SJCRH30 (cell line): ENCODE measurements at regions not wholly inside any gene's neighbourhood (a gene's known extent, or its start where the extent isn't known, plus 50 kb on each side); places are given as distances from the start of the nearest gene placed in this dataset.

Source experiments
- DNase-seq, 2 experiments: peaks; one replicate each; pipeline ENCODE4 v3.0.0-alpha.2; 2015 to 2020
- H3K27ac ChIP-seq: fragments of 250-450 bp; sonication (Bioruptor Pico); 2 replicates; pipeline ENCODE4 v1.5.1; 2020; ENCODE audit warnings: mild to moderate bottlenecking, moderate library complexity
- H3K27me3 ChIP-seq: fragments of 250-450 bp; sonication (Bioruptor Pico); 2 replicates; pipeline ENCODE4 v1.5.1; 2020; ENCODE audit warnings: mild to moderate bottlenecking, moderate library complexity
- H3K36me3 ChIP-seq: fragments of 250-450 bp; sonication (Bioruptor Pico); 2 replicates; pipeline ENCODE4 v1.5.1; 2020; ENCODE audit warnings: mild to moderate bottlenecking, moderate library complexity
- H3K4me1 ChIP-seq: fragments of 250-450 bp; sonication (Bioruptor Pico); 2 replicates; pipeline ENCODE4 v1.5.1; 2020; ENCODE audit warnings: mild to moderate bottlenecking, moderate library complexity
- H3K4me3 ChIP-seq: fragments of 250-450 bp; sonication (Bioruptor Pico); 2 replicates; pipeline ENCODE4 v1.5.1; 2020; ENCODE audit warnings: mild to moderate bottlenecking, moderate library complexity
- H3K9me3 ChIP-seq: fragments of 250-450 bp; sonication (Bioruptor Pico); replicated peaks from 2 replicates; pipeline ENCODE4 v1.5.1; 2020; ENCODE audit warnings: mild to moderate bottlenecking, moderate library complexity

DNA sequence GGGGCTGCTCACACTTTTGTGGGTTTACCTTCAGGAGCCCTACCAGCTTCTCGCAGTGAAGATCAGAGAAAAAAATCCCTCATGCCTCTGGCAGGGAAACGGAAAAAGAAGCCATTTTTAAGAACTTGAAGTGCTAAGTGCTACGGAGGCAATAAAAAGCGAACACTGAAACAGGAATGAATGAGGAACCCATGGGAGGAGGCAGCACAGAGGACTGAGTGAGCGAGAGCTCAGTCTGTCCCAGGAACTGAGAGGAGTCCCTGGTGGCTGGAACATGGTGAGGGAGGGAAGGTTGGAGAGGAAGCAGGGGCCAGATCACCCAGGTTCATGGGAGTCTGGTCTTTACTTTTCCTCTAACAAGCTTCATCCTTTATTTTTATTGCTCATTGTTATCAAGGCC, 228.1 kb upstream of the PROK2 start:
- no peaks in the 10 kb centered on the region for H3K36me3 ChIP-seq
- no peak overlapping the region for H3K4me3 ChIP-seq
- H3K27ac ChIP-seq, result no peak overlapping the region
- H3K27me3 ChIP-seq, result no peaks in the 10 kb centered on the region
- DNase-seq, result no peak
- no peaks in the 10 kb centered on the region for H3K9me3 ChIP-seq
- no peaks in the 10 kb centered on the region for H3K4me1 ChIP-seq

DNA sequence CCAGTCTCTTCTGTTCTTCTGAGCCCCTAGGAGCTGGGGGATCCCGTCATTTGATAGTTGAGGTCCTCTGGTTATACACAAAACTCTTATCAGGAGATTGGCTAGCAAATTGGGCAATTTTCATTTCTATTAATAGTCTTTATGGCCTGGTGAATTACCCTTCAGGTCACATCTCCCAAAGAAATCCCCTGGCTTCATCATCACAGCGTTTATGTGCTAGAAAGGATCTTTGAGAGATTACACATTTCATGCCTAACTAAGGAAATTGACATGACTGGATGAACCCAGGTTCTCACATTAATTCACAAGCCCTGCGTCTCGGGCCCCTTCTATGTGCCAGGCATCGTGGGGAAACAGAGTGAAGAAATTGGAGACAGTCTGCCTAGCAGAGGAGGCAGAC, 227.4 kb upstream of the PROK2 start:
- no peaks in the 10 kb centered on the region for H3K27me3 ChIP-seq
- H3K4me1 ChIP-seq, result no peaks in the 10 kb centered on the region
- H3K36me3 ChIP-seq, result no peaks in the 10 kb centered on the region
- H3K27ac ChIP-seq, result no peak overlapping the region
- H3K9me3 ChIP-seq, result no peaks in the 10 kb centered on the region
- H3K4me3 ChIP-seq, result no peak overlapping the region
- DNase-seq, result no peak

DNA sequence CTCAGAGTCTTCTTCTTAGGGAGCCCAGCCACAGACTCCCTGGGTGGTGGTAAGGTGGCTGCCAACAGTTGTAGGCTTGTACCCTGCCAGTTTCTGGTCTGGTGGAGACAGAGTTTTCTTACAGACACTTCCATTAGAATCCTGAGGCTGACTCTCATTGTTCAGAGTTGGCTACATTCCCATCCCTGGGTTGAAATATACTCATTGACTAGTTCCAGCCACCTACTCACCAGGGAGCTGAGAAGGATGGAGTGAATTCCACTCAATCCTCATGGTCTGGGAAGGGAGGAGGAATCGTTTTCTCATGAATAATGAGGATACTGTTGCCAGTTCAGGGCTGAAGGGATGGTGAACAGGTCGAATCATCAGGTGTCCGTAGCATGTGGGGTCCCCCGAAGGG, 226.5 kb upstream of the PROK2 start:
- H3K4me3 ChIP-seq, result no peak overlapping the region
- no peak for DNase-seq
- H3K9me3 ChIP-seq, result no peaks in the 10 kb centered on the region
- no peaks in the 10 kb centered on the region for H3K4me1 ChIP-seq
- H3K27me3 ChIP-seq, result no peaks in the 10 kb centered on the region
- no peaks in the 10 kb centered on the region for H3K36me3 ChIP-seq
- no peak overlapping the region for H3K27ac ChIP-seq

DNA sequence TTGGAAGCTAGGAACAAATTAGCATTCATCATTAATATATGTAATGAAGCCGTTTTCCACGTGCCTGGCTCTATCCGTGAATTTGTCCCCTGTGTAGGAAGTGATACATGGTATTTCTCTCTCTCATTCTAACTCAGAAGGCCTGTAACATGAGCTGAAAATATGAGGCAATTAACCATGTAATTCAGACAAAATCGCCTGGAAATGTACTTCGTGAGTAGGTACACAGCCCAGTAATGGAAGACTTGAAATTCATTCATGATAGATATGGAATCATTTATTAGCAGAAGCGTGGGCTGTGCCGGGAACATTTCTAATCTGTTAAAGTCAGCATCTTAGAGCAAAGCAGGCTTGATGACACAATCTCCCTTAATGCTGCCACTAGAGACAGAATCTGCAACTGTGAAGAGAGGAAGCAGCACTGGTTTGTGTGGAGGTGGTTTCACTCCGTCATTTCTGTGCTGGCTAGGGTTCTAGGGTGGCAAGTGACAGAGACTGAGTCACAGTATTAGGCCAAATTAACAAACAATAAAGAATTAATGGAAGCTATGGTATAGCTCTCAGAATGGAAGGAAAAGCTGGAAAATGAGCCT, 225.0 kb upstream of the PROK2 start:
- no peak for DNase-seq
- no peaks in the 10 kb centered on the region for H3K4me1 ChIP-seq
- H3K4me3 ChIP-seq, result no peak overlapping the region
- H3K9me3 ChIP-seq, result no peaks in the 10 kb centered on the region
- H3K27me3 ChIP-seq, result no peaks in the 10 kb centered on the region
- H3K36me3 ChIP-seq, result no peaks in the 10 kb centered on the region
- H3K27ac ChIP-seq, result no peak overlapping the region

DNA sequence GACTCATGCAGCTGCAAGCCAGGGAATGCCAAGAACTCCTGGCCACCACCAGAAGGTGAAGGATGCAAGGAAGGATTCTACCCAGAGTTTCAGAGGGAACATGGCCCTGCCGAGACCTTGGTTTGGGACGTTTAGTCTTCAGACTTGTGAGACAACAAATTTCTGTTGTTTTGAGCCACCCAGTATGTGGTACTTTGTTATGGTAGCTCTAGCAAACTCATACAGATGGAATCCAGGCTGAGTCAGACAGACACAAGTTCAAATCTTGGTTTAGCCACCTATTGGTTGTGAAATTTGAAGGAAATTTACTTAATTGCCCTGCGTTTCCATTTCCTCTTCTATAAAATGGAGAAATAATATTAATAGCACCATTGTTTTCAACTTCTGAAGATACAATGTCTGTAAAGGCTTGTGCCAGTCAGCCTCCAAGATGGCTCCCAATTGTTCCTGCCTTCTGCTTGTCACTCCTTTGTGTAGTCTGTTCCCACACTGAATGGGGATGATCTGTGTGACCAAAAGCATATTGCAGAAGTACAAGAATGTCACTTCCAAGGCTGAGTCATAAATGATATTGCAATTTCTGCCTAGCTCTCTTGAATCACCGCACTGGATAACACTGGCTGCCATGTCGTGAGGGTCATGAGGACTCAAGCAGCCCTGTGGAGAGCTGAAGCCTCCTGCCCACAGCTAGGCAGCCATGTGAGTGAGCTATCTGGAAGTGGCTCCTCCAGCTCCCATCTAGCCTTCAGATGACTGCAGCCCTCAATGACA, 223.5 kb upstream of the PROK2 start:
- Histone ChIP-seq H3K9me3 (no peaks in the 10 kb centered on the region), H3K27me3 (no peaks in the 10 kb centered on the region), H3K4me1 (no peaks in the 10 kb centered on the region), H3K4me3 (no peak overlapping the region), H3K27ac (no peak overlapping the region), H3K36me3 (no peaks in the 10 kb centered on the region)
- no peak for DNase-seq

DNA sequence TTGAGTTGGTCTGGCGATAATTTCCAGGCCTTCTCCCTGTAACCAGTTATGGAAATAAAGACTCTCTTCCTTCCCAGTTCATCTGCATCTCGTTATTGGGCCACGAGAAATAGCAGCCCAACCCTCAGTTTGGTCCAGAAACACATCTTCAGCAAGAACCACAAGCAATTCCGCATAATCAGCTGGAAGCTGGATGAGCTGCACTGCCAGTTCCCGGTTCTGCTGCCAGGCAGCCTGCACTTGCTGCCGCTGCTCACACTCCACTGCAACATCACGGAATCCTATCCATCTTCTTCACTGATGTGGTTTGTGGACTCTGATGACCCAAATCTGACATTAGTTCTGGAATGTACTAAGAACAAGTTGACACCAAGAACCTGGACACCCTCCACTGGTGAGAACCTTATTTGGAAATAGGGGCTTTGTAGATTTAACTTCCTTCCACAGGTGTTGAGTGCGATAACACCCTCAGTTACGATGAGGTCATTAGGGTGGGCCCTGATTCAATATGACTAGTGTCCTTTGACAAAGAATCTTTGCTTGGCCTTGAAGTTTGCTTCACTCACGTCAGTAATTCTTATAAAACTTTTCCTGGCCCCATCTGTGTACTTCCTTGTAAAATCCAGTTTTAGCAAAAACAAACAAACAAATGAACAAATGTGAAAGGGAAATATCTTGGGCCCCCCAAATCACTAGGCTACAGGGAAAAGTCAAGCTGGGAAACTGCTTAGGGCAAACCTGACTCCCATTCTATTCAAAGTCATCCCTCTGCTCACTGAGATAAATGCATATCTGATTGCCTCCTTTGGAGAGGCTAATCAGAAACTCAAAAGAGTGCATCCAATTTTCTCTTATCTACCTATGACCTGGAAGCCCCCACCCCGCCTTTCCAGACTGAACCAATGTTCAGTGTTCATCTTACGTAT, 221.9 kb upstream of the PROK2 start:
- H3K36me3 ChIP-seq, result no peaks in the 10 kb centered on the region
- no peaks in the 10 kb centered on the region for H3K9me3 ChIP-seq
- DNase-seq, result no peak
- H3K4me1 ChIP-seq, result no peaks in the 10 kb centered on the region
- no peaks in the 10 kb centered on the region for H3K27me3 ChIP-seq
- H3K27ac ChIP-seq, result no peak overlapping the region
- no peak overlapping the region for H3K4me3 ChIP-seq

DNA sequence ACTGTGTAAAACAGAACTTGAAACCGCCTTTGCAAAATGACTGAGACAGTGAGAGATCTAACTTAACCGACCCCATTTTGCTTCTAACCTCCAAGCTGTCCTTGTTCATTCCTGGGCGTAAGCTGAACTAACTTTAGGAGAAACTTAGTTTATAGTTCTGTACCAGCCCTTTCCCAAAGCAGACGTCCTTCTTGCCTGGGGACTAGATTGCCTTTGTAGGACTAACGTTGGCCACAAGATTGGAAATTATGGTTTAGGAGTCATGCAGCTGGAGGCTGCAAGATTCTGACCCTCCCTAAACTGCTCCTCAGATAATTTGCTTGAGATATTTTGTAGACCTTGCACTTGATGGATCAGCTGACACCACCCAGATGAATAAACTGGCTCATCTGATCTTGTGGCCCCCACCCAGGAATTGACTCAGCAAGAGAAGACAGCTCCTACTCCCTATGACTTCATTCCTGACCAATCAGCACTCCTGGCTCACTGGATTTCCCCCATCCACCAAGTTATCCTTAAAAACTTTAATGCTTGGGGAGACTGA, 219.9 kb upstream of the PROK2 start:
- no peak overlapping the region for H3K4me3 ChIP-seq
- DNase-seq, result no peak

DNA sequence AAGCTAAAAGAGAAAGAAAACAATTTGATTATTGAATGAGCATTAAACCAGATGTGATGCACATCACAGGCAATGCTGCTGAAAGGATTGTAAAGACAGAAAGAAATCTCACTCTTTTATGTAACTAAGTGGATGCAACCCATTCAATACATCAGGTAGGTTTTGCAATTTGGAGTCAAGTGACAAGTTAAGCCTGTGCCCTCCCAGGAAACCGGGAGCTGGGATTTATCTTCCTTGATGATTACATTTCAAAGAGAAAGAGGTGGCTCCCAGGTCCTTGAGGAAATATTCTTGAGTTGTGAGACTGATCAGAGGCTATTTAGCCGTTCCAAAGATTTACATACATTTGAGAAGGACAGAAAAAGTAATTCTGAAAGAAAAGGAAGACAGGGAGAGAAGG, 219.0 kb upstream of the PROK2 start:
- Histone ChIP-seq H3K4me3 (no peak overlapping the region), H3K36me3 (no peaks in the 10 kb centered on the region), H3K27me3 (no peaks in the 10 kb centered on the region), H3K4me1 (no peaks in the 10 kb centered on the region), H3K9me3 (no peaks in the 10 kb centered on the region), H3K27ac (no peak overlapping the region)
- no peak for DNase-seq

More for the DNA sequence above, 219.9 kb upstream of the PROK2 start:
- Histone ChIP-seq H3K9me3 (no peaks in the 10 kb centered on the region), H3K27ac (no peak overlapping the region), H3K36me3 (no peaks in the 10 kb centered on the region), H3K27me3 (no peaks in the 10 kb centered on the region), H3K4me1 (no peaks in the 10 kb centered on the region)

DNA sequence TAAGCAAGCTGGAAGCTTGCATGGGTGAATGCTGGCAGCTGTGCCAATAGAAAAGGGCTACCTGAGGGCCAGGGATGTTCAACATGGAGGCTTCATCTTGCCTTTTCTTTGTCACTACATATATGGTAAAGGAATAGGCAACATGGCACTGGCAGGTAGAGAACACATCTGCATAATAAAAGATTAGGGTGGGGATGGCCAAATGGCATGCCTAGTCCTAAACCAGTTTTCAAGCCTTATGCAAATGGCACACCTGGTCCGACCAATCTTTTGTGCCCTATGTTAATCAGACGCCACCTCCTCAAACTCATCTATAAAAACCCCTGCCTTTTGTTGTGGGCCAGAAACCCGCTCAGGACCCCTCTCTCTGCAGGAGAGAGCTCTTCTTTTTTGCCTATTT, 216.8 kb upstream of the PROK2 start:
- Histone ChIP-seq H3K4me1 (no peaks in the 10 kb centered on the region), H3K4me3 (no peak overlapping the region), H3K36me3 (no peaks in the 10 kb centered on the region), H3K9me3 (no peaks in the 10 kb centered on the region), H3K27me3 (no peaks in the 10 kb centered on the region), H3K27ac (no peak overlapping the region)
- no peak for DNase-seq

DNA sequence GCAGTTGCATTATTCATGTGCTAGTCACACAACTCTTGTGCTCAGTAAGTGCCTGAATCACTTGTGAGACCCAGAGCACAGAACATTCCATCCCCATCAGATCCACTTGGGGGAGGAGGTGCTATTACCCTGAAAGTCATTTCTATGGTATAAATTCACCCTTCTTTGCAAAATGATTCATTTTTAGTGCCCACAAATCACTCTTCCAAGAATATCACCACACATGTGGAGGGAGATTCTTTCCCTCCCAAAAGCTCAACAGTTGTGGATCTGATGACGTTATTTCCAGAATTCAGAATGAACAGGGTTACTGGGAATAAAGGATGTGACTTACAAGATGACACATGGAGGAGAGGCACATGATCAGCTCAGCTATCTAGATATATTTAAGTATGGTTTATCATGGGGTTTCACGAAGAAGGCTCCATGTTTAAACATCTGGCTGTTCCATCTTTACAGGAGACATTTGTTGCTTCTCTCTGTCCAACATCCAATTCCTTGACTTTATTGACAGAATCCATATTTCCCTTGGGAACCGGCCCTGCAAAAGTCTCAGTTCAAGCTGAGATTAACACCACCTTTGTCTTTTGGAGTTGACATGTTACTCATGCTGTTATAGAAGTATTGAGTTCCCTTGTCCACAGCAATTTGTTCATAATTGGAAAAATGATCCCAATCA, 214.2 kb upstream of the PROK2 start:
- Histone ChIP-seq H3K4me1 (no peaks in the 10 kb centered on the region), H3K27ac (no peak overlapping the region), H3K36me3 (no peaks in the 10 kb centered on the region), H3K27me3 (no peaks in the 10 kb centered on the region), H3K9me3 (no peaks in the 10 kb centered on the region), H3K4me3 (no peak overlapping the region)
- DNase-seq, result no peak

DNA sequence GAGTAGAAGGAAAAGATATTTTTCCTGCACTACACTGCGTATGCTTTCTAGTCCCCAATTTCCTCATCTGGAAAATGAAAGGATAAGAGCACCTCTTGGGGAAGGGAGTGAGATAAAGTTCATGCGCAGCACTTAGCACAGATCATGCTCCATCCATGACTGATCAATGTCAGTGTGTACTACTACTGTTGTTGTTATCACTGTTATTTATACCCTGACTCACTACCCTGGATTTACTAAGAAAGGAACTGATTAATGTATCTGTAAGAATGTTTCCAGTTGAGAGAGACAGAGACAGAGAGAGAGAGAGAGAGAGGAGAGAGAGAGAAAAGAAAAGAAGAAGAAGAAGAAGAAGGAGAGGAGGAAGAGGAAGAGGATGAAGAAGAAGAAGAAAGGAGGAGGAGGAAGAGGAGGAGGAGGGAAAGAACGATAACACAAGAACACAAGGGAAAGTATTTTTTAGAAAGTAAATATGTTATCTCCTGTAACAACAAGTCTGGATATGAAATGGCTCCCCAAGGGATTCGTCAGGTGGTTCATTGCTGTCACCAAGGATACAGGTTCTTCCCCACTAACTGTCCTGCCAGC, 212.2 kb upstream of the PROK2 start:
- no peaks in the 10 kb centered on the region for H3K9me3 ChIP-seq
- DNase-seq, result no peak
- H3K4me3 ChIP-seq, result no peak overlapping the region
- H3K27me3 ChIP-seq, result no peaks in the 10 kb centered on the region
- no peaks in the 10 kb centered on the region for H3K36me3 ChIP-seq
- H3K4me1 ChIP-seq, result no peaks in the 10 kb centered on the region
- no peak overlapping the region for H3K27ac ChIP-seq

DNA sequence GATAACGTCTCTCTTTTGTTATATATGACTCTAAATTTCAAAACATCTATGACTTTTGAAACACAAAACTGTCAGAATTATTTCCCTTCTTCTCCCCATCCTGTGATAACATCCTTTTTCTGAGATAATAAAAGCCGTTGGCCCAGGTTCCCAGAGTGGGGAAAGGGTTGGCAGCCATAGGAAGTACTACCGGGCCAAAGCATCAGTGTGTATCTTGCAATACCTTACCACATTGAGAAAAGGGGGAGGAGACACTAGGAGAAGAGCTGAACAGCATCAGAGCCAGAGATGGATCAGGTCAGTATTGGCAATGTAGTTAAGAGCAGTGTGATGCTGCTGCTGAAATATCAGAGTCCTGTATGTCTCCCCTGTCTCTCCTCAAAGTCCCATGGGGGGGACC, 210.0 kb upstream of the PROK2 start:
- Histone ChIP-seq H3K9me3 (no peaks in the 10 kb centered on the region), H3K27ac (no peak overlapping the region), H3K27me3 (no peaks in the 10 kb centered on the region), H3K36me3 (no peaks in the 10 kb centered on the region), H3K4me1 (no peaks in the 10 kb centered on the region), H3K4me3 (no peak overlapping the region)
- no peak for DNase-seq

DNA sequence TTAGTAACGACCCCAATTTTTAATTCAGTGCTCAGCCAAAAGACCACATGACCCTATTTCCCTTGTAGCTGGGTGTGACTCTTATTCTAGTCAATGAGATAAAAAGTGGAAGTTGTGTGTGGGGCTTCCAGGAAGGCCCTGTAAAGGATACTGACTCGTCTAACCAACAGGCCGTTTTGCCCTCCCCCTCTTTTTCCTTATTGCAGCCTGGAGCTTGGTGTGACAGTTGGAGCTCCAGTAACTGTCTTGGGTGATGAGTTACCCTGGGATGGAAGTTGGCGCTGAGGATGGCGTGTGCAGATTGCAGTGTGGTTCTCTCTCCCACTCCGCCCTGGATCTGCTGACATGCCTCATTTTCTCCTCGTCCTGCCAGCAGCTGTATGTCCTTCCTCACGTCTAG, 209.3 kb upstream of the PROK2 start:
- Histone ChIP-seq H3K27ac (no peak overlapping the region), H3K4me1 (no peaks in the 10 kb centered on the region), H3K36me3 (no peaks in the 10 kb centered on the region), H3K4me3 (no peak overlapping the region), H3K27me3 (no peaks in the 10 kb centered on the region), H3K9me3 (no peaks in the 10 kb centered on the region)
- no peak for DNase-seq

DNA sequence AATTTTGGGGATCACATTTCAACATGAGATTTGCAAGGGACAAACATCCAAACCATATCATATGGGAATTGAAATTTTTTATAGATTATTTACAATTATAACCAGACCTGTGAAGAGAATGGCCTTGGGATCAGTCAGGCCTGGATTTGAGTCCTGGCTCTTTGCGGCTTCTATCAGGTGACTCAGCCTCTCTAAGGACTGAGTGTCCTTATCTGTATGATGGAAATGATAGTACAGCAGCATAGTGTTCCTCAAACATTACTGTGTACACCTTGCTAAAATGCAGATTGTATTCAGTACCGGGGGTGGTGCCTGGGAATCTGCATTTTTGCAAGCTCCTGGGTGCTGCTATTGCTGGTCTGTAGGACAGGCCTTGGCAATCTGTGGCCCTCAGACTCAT, 206.7 kb upstream of the PROK2 start:
- H3K4me1 ChIP-seq, result no peaks in the 10 kb centered on the region
- H3K9me3 ChIP-seq, result no peaks in the 10 kb centered on the region
- no peak overlapping the region for H3K4me3 ChIP-seq
- H3K27me3 ChIP-seq, result no peaks in the 10 kb centered on the region
- no peak for DNase-seq
- no peak overlapping the region for H3K27ac ChIP-seq
- H3K36me3 ChIP-seq, result no peaks in the 10 kb centered on the region
